GM18511 (cell line): ENCODE measurements at regions not wholly inside any gene's neighbourhood (a gene's known extent, or its start where the extent isn't known, plus 50 kb on each side); places are given as distances from the start of the nearest gene placed in this dataset.
"Not testable (repeated sequence)": the region's sequence is repeated elsewhere in the genome, so short reads cannot be mapped to it uniquely, and the experiment has no call there.

Experiments used
- ATAC-seq: cut with Tn5 transposase; IDR thresholded peaks from one replicate; pipeline ENCODE4 v1.9.1; 2021; ENCODE audit warnings: mild to moderate bottlenecking, moderate library complexity; ENCODE audit not compliant: unreplicated experiment

DNA sequence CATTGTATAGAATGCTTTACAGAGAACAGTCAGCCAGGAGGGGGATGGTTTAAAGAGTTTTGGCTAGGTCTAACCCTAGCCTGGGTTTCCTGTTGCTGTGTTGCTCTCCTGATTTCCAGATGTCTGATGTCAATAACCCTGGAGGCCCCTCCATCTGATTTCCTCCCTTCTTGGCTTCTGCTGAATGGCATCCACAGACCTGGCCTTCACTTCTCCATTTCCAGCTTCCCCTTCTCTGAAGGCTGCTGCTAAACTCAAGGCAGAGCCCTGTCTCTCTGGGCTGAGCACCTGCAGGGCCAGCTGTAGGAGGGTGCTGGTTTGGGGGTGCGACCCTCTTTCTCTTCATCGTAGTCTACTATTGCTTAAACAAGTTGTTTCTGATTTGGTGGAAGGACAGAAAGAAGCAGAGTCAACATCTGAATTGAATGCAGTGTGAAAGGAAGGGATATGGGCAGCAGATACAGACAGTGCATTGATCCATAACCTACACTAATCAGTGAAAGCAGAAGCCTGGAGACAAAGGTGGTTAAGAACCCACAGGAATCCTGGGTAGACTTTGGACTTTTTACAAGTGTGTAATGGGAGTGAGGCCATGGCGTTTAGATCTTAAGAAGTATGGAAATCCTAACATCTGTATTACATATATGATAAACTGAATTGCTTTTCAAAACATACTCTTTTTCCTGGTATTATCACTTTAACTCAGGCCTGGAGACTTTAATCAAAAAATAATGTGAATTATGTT lies 153.6 kb downstream of the HRH4 start:
- no peak for ATAC-seq

- no peak for ATAC-seq
These were observed 156.2 kb downstream of the HRH4 start for GRCh38 chr18:24616653-24617052.

GRCh38 chr18:24624421-24624820 lies 164.0 kb downstream of the HRH4 start:
- ATAC-seq, result not testable (repeated sequence)

DNA sequence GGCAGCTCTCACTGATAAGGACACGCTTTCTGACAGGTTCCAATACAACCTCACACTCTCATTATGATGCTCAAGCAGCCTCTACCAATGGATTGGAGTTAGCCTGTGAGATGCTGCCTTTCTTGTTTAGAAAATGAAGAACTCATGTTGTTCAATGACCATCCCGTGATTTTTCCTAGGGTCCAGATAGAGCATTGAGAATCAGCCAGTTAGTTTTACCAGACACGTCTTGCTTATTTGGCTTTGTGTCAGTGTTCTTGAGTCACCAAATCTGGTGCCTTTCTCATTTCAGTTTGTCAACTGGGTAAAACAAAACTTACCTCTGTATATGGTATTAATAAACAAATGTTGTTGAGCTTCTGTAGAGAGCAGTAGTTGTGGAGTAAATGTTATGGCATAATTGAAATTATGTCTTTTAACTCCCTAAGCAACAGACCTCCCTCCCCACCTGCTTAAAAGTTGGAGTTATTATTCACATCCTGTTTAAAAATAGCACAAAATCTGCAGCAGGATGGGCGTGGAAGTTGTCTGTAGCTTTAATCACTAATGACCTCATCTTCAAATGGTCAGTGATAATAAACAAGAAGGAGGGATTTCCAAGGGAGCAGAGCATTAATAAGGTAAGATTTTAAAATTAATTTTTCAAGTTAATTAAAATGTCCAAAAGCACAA lies 167.3 kb downstream of the HRH4 start:
- no peak for ATAC-seq

- no peak for ATAC-seq
These were observed 167.9 kb downstream of the HRH4 start for GRCh38 chr18:24628326-24628725.

GRCh38 chr18:24629921-24630320 lies 169.5 kb downstream of the HRH4 start:
- no peak for ATAC-seq

DNA sequence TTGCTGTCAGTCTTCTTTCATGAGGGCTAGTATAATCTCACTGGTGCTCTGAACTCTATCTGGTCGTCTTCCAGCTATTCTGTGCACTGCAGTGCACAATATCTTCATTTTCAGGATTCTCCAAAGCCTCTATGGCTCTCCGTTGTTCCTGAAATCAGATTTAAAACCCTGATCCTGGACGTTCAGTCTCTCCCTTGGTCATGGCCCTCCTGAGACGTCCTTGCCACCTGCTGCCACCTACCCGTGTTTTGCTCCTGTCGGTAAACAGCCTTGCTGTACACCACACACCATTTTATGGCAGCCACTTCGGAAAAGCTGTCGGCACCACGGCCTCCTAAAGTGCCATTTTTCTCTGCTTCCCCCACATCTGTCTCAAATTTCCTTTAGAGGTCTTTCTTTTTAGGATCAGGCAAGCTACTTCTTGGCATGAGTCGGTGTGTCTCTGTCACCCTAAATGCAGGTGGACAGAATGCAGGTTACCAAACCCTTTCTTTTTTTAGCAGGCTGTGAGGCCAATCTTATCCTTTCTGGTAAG lies 170.0 kb downstream of the HRH4 start:
- ATAC-seq, result no peak

GRCh38 chr18:24631243-24632025 lies 171.0 kb downstream of the HRH4 start:
- ATAC-seq, result no peak

DNA sequence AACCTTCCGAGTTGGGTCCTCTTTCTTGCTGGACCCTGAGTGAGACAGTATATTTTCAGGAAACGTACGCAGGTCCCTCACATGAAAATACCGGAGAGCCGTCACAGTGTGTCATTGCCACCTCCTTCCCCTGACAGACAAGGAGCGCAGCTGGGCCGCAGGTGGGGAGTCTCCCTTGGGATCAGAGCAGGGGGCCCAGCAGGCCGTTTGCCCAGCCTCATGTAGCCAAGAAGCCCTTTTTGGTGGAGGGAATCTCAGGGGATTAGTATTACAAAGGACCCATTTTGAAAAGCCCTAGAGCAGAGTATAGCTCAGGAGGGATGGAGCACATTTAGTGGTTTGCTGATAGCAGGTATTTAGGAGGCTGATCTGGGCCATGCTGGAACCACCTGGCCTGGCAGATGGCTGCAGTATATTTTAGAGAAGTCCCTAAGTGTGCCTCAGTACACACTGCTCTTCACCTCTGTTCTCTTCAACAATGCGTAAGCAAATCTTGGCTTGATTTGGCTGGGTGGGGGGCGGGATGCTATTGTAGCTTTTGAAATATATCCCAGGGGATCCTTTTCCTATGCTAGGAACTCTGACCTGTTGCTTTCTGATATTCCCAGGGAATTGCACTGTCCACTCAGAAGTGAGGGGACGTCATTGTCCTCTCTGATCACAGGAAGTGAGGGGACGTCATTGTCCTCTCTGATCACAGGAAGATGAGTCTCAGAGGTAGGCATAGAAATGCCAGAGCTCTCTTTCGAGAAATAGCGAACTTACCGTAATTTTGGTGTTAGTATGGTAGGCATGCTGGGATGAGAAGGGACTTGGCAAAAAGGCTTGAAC lies 171.9 kb downstream of the HRH4 start:
- ATAC-seq, result no peak

GRCh38 chr18:24633121-24633520 lies 172.7 kb downstream of the HRH4 start:
- ATAC-seq, result no peak

DNA sequence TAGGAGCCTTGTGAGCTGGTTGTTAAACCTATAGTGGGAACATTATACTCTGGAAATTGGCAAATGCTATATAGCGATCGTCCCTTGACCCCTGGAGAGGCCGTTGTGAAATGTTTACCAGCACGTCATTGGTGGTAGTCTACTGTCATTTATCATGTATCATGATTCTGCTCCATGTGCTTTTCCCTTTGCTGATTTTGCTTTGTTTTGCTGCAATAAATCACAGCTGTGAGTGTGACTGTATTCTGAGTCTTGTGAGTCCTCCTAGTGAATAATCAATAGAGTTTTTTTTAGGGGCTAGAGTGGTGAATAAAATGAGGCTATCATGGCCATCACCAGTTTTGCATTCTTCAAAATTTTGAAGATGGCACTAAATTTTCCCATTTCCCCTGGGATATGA lies 189.1 kb downstream of the HRH4 start:
- ATAC-seq, result no peak

GRCh38 chr18:24651434-24651833 lies 191.0 kb downstream of the HRH4 start:
- ATAC-seq, result no peak

DNA sequence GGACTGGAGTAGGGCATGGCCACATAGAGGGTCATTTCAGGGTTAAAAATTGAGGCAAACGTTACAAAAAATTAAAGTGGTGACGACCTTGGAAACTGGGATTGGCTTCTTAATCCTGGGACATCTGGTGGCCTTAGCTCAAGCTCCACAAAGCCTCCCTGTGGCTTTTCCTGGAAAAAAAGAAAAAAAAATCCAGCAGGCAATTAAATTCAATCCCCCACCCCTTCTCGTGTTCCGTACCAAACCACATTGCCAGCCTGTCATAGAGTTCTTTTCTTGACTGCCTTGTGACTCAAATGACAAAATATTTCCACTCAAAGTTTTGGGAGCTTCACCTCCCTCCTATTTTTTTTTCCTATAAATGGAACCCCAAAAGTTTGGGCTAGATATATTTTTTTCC lies 195.6 kb downstream of the HRH4 start:
- ATAC-seq, result no peak

DNA sequence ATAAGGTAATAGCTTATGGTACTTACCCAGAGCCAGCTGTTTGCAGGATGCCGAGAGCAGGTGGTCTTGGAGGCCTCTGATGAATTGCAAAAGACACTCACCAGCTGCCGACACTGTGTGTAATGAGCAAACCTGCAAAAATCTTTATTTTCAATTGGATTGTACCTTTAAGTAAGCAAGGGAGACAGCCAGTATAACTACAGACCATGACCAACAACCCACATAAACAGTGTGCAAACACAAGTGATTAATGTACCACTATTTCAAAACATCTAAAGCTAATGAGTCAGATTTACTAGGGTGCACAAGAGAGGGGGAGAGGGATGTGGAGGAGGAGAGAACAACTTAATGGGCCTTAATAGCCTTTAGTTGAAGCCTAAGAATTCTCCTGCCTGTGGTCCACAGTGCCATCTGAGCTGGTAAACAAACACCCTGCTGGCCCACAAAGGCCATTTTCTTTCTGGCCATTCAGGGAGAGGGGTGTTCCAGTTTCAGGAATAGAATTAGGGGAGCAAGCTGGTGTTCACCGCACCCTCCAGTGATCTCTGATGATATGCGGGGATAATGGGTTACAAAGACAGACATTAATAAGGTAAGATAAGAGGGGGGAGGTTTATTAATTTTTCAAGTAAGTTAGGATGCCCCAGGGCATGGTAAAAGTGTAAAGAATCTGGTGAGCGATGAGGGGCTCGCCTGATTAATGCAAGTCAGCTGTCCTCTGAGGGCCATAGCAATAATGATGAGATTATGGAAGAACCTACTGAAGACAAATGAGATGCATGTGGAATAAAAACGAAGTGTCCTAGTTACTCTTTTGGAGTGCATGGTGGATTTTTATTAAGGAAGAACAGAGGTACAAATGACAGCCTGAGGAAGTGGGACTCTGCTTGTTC lies 196.4 kb downstream of the HRH4 start:
- ATAC-seq, result no peak

GRCh38 chr18:24657444-24657842 lies 197.0 kb downstream of the HRH4 start:
- no peak for ATAC-seq

- ATAC-seq, result no peak
These were observed 197.9 kb downstream of the HRH4 start for GRCh38 chr18:24658302-24658701.

- ATAC-seq, result peak; percentile 86
These were observed 199.6 kb downstream of the HRH4 start for GRCh38 chr18:24659827-24660720.

GRCh38 chr18:24660956-24661355 lies 200.5 kb downstream of the HRH4 start:
- no peak for ATAC-seq

GRCh38 chr18:24662412-24662821 lies 202.0 kb downstream of the HRH4 start:
- no peak for ATAC-seq
